ENCODE measurements at regions not wholly inside any gene's neighbourhood (a gene's known extent, or its start where the extent isn't known, plus 50 kb on each side); places are given as distances from the start of the nearest gene placed in this dataset.

DNA sequence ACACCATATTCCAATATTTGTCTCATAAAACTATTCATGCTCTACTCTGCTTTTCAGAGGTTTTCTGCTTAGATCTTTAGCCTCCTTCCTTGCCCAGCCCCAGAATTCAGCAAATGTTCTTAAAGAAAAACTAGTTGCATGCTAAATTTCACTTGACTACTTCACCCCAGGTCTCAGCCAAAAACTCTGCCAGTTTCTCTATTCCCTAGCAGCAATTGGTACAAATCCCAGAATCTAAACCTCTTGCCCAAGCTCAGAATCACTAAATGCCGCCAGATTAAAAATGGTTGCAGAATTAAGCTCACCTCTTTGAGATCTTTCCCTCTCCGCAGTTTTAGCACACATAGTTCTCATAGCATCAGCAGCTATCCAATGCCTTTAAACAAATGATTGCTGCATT is 331.2 kb upstream of the SMARCA2 start:
- no peak for DNase-seq (ENCODE audit: low spot score)

DNA sequence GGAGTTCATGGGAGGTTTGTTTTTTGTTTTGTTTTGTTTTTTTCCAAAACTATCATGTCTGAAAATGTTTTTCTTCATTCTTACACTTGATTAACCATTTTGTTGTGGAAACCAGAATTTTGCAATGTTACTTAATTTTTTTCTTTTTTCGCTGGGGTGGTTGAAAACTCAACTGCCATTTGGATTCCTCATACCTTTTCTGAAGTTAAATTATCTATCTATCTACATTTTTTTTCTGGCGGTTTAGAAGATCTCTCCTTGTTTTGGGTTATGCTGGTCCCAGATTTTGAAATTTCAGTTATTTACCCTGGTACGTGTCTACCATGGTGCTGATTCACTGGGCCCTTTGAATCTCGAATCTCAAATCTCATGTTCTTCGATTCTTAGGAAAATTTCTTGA is 316.2 kb upstream of the SMARCA2 start:
- no peak for DNase-seq (ENCODE audit: low spot score)

DNA sequence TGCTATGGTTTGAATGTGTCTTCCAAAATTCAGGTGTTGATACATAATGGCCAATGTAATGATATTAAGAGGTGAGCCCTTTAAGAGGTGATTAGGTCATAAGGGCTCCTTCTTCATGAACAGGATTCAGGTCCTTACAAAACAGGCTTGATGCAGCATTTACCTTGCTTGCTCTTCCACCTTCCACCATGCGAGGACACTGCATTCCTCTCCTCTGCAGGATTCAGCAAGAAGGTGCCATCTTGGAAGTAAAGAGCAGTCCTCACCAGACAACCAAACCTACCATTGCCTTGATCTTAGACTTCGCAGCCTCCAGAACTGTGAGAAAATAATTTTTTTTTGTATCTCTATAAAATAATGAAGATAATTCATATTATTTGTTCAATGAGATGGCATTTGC is 314.0 kb upstream of the SMARCA2 start:
- no peak for DNase-seq (ENCODE audit: low spot score)

DNA sequence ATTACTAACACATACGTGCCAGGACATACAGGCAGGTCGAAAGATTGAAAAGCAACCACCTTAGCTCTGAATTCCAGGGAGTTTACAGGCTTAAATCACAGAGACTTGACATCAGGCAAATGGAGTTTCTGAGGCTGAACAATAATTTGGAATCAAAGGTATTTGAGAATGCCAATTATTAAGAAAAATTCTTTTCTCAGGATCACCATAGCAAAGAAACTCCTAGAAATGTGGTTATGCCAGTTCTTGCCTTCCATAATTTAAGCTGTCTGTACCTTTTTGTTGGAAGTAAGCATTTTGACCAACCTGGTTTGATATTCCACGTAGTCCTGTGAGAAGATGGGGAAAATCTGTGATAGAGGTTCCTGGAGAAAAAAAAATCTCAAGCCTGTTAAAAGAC is 312.4 kb upstream of the SMARCA2 start:
- no peak for DNase-seq (ENCODE audit: low spot score)

DNA sequence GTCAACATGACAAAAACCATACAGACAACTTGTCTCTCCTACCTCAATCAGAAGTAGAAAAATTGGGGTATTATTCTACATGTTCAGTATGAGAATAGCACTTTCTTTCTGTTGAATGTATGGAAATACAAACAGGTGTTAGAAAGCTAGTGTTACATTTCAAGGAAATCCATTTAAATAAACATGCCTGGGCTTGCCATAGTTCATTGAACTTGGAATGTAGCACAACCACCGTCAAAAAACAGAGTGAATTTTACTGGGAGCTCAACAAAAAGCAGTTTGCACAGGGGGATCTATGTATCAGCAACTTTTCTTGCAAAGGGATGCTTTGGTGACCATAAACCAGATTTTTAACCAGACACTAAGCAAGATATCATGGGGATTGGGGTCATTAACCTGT is 307.9 kb upstream of the SMARCA2 start:
- no peak for DNase-seq (ENCODE audit: low spot score)

DNA sequence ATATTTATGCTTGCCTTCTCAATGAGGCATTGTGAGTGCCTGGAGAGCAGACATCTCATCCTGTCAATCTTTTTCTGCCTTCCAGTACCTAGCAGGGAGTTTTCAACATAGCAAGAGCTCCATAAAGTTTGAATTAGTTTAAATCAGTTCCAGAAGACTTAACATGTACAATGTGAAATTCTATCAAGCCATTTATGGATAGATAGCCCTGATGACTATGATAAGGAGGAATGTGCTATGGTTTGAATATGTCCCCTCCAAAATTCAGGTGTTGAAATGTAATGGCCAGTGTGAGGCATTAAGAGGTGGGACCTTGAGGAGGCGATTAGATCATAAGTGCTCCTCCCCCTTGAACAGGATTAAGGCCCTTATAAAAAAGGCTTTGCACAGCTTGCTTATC is 306.9 kb upstream of the SMARCA2 start:
- no peak for DNase-seq (ENCODE audit: low spot score)

DNA sequence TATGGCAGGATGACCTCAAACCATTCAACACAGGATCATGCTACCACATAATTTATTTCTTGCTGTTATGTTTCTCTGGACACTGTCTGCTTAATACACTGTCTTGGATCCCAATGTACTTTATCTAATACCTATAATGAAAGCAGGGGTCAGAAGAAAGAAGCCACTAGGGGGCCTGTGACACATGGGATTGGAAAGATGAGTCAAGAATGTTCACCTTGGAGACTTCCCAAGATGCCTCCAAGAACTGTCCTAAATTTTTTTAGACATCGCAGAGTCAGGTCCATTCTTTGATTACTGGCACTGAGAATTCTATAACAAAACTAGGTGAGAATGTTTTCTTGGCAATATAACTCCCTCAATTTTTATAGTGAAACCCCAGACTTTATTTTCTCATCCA is 305.8 kb upstream of the SMARCA2 start:
- no peak for DNase-seq (ENCODE audit: low spot score)

DNA sequence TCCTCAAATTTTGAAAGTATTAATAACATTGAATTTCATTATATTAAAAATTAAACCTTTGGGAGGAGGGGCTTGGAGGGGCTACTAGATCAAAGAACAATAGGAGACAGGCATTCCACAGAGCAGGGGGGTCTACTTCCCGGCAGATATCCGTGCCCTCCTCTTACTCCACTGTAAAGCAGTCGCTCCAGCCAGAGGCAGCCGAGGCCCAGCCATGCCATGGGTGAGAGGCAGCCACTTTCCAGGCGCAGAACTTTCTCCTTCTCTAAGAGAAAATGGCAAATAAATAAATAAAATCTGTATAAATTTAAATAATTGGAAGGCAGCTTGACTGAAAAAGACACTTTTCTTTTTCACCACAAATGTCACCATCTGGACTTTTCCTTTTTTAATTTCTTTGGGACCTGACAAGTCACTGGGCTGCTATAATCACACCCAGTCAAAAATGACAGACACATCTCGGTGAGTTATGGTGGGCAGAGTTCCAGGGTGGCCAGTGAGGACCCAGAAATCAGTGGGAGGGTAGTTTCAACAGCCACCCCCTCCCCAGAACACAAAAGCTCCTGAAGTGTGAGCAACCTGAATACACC is 302.2 kb upstream of the SMARCA2 start:
- no peak for DNase-seq (ENCODE audit: low spot score)

DNA sequence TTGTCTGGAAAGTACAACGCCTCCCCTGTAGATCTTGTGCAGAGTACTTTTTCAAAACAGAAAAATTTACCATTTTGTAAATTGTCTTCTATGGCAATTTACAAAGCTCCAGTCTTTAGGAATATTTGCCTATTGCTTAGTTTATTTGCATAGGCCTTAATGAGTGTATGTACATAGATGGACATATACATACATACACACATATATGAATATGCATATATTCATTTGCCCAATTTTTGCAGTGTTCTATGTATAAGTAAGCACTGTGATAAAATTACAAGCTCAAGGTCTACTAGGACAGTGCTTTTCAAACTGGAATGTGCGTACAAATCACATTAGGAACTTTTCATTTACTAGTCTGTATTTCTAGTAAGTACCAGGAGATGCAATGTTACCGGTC is 301.3 kb upstream of the SMARCA2 start:
- no peak for DNase-seq (ENCODE audit: low spot score)

DNA sequence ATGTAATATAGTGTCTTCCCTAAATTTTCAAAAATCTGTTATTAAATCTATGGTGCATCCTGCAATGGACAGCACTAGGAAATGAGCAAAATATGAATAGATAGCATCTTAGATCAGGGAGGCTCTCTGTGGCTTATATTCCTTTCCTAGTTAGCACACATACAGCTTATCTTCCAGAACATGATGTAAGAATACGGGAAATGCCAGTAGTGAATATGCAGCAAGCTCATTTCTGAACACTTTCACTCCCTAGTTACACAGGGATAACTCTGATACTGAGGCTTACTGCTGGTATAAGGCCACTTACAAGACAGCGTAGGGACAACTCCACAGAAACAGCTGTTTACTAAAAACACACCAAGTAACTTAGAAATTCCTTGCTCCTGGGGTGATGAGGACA is 297.3 kb upstream of the SMARCA2 start:
- DNase-seq (ENCODE audit: low spot score) = no peak

DNA sequence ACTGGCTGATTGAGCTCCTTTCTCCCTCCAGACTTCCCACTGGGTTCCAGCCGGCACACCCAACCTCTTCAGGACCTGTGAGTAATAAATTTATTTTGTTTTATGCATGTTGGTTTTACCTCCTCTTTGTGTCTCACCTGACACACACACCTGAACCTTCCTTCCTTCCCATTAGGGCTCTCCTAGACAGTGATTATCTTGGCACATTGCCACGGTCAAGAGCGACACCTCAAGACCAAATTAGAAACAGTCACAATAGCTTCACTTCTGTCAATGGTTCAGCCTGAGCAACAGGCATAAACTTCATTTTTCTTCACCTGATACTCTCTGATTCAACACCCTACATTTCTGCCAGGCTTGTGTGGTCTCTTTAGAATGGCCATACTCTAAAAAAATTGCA is 296.3 kb upstream of the SMARCA2 start:
- DNase-seq (ENCODE audit: low spot score) = peak; percentile 13

DNA sequence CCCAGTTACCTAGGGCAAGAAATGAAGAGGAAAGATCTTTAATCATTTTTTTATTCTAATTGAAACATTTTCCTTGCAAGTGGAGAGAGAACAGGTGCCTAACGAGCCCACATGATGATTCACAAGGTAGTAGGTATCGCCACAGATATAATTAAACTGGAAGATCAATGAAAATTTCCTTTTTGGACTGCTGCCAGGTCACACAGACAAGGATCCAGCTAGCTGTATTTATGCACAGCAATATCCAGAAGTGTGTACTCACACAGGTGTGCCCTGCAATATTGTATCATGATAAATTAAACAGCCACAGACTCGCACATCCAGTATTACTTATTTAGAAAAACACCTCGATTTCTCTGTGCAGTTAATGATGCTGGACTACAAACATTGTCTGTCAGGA is 294.0 kb upstream of the SMARCA2 start:
- DNase-seq (ENCODE audit: low spot score) = peak; percentile 38

DNA sequence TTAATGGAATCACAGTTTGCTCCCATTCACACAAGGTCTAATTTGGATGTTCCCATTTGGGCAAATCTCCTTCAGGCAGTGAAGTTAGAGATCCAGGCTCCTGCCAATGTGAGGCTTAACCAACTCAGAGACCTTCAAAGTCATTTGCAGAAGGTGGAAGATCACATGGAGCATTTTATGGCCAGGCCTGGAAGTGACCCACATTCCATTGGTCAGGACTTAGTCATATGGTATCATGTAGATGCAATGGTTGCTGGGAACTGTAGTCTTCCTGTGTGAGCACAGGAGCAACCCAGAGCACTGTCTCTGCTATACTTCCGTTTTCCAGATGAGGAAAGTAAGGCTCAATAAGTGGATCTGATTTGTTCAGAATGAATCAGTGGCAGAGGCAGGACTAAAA is 292.7 kb upstream of the SMARCA2 start:
- no peak for DNase-seq (ENCODE audit: low spot score)

DNA sequence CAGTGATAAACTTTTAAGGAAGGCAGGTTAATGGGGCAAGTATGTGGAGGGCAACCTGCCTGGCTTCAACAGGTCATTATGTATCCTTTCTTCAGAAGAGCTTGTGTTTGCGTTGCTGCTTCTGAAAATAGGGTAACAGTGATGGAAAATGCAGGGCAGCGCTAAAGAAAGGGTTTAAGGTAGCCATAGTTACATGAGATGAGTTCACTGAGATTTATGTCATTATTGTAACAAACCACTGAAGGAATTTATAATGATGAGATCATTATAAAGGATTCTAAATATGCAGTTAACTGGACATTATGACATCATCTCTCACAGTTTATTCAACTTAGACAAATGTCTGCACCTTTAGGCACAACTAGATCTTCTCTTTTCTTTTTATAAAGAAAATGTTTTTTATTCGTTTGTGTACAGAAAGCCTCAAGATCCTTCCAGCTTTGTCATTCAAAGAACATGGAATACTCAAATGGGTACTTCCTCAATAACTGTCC is 291.6 kb upstream of the SMARCA2 start:
- DNase-seq (ENCODE audit: low spot score) = no peak

DNA sequence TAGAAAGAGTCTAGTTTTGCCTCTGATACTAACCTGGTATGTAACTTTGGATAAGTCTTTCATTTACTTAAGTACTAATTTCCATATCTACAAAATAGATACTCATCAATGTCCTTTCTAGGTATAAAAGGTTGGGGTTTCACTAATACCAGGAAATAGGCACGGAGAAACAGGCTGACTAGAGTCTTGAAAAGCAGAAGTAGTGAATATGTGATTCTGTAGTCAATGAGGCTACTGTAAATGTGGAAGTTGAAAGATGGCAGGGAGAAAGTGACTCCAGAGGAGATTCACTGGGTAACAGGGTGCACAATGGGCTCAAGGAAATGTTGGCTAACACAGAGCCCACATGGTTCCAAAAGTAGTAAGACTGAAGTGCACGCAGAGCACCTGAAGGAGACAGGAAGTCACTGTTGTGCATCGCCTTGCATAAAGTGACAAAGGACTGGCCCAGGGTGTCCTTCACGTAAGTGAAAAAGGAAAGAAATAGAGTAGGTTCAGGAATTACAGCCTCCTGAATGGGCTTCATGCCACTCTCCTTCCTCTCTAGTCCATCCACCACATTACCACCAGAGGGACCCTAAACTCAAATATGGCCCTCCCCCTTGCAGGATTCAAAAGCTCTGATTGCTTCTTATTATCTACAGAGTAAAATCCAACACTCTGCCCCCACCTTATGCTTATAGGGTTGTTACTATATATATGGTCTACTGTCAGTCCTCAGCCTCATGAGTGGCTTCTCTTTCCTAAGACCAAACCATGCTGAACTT is 288.0 kb upstream of the SMARCA2 start:
- no peak for DNase-seq (ENCODE audit: low spot score)

DNA sequence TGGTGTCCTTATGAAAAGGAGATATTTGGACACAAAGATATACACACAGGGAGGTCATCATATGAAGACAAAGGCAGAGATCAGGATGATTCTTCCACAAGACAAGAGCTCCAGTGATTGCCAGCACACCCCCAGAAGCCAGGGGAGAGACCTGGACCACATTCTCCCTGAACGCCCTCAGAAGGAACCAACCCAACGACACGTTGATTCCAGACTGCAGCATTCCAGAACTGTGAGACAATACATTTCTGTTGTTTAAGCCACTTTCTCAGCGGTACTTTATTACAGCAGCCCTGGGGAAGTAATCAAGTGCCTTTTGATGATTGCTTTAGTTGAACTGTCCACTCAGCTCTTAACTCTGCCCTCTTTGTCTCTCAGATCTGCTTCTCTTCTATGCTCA is 285.5 kb upstream of the SMARCA2 start:
- no peak for DNase-seq (ENCODE audit: low spot score)

DNA sequence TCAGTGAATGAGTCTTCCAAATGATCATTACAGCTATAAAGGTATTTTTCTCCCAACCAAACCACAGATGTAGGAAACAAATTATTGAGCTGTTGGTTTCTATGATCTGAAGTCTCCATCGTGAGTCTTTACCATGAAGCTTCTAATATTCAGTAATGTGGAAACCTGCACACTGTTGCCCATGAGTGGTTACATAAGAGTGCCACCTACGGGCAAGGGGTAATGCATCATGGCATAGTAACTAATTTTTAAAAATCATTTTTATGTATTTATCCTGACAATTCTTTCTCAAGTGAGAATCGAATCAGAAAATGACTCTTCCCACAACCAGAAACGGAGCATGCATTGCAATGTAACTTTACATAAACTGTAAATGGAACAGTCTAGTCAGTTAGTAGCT is 282.5 kb upstream of the SMARCA2 start:
- no peak for DNase-seq (ENCODE audit: low spot score)

DNA sequence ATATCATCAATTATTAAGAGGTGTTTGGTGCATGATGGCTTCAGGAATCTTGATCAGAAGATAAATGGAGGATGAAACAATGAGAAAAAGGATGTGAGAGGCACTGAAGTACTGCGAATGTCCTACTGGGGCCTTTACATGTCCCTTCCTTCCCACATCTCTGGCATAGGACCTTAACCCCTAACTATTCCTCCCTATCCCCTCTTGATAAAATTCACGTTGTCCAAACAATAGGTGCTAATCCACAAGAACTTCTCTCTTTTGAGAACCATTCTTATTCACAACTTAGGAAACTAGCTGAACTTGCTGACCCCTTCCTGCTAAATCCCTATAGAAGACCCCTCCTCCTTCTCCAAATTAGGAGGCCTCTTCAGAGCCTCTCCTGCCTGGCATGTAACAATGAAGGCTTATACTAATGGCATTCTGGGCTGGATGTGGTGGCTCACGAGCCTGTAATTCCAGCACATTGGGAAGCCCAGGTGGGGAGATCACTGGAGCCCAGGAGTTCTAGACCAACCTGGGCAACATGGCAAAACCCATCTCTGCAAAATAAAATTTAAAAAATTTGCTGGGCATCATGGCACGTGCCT is 276.5 kb upstream of the SMARCA2 start:
- no peak for DNase-seq (ENCODE audit: low spot score)

DNA sequence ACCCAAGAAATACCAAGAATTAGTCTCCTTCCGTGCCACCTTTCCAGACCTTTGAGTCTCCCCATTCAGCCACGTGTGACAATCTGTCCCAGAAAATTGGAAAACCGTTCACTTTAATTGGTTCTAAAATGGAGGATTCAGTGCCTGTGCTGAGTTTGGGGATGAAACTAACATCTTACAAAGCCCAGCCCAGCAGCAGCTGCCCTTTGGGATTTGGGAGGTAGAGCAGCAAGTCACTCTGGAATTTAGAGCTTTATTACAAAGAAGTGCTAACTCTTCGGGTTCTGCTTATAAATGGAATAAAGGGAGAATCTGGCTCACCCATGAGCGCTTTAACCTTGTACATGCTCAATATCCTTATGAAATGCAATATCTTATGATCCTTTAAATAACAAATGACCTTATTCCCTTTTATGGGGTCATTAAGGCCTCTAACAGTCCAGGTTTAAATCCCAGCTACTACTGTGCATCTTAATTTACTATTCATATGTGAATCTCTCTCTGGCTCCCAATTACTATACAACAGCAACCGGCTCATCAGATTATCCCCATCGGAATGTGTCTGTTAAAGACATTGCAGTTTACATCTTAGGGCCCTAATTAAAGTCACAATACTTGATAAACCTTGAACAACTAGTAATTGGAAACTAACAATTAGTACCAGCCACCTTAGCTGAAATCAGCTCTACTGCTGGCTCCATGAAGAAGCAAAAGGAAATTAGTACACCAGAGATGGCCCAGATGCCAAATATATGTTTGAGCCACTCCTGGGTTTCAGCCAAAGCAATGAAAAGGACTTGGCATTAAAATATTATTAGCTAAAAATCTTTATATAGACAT is 271.8 kb upstream of the SMARCA2 start:
- no peak for DNase-seq (ENCODE audit: low spot score)

DNA sequence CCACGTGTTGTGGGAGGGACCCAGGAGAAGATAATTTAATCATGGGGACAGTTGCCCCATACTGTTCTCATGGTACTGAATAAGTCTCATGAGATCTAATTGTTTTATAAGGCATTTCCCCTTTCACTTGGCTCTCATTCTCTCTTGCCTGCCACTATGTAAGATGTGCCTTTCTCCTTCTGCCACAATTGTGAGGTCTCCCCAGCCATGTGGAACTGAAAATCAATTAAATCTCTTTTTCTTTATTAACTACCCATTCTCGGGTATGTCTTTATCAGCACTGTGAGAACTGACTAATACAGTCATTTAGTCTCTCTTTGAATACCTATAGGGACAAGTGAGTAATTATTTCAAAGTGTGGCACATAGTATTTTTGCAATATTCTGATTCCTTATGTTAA is 269.2 kb upstream of the SMARCA2 start:
- DNase-seq (ENCODE audit: low spot score) = no peak

DNA sequence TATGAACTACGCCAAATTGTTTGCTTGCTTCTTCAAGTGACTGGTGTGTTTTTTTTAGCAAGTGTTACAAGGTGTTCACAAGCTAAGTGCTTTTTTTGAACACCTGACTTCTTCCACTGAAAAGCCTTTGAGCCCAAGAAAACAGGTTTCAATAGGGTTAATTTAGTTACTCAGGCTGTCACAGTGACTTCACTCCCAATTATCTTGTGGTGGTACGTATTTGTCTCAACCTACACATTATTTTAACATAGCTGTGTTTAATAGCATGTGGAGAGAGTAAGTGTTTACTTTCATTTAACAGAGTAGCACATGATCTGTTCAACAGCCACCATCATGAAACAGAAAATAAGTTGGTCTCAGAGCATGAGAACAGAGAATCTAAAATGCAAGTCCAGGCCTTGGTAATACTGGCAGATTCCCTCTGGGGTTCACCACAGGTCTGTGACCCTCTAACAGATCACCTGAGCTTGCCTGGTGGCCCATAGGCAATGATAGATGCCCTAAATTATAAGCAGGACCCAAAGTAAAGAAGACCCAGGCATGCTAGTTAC is 267.7 kb upstream of the SMARCA2 start:
- DNase-seq (ENCODE audit: low spot score) = no peak

DNA sequence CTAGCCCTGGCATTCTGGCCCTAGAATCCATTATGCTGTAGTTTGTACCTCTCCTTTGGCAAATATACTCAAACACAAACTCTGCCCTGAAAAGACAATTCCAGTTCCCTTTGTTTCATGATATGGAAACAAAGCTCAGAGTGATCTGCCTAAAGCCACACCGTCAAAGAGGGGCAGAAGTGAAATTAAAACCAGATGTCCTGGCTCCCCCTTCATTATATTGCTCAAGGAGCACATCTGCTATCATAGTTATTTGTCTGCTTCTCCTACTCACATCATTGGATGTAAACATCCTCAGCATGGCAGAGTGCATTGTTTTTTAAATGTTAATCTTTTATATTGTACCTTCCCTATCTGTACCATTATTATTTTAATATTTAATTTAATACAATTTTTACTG is 266.7 kb upstream of the SMARCA2 start:
- DNase-seq (ENCODE audit: low spot score) = no peak
